Muscle of back (tissue), 3 donors: ENCODE measurements at regions not wholly inside any gene's neighbourhood (a gene's known extent, or its start where the extent isn't known, plus 50 kb on each side); places are given as distances from the start of the nearest gene placed in this dataset.
"Not testable (repeated sequence)": the region's sequence is repeated elsewhere in the genome, so short reads cannot be mapped to it uniquely, and the experiment has no call there.

ENCODE experiments used
- DNase-seq, 3 donors: peaks; one replicate each; pipeline versions ENCODE4 v3.0.0 to v3.0.0-alpha.2; 2013

DNA sequence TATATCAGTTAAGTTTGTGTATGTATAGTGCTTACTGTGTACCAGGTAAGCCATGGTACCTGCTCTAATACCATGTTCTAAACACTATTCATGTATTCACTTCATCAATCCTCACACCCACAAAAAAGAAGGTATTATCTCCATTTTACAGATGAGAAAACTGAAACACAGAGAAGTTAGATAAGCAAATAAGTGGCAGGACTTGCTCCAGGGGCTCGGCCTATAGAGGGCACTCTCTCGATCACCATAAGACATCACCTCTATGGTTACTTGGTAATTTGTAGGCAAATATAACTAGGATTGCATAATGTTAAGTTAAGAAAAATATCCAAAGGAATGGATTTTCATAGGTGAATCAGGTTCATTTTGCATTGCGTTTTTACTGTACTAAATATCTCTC is 118.1 kb upstream of the FN1 start:
- no peak for DNase-seq

DNA sequence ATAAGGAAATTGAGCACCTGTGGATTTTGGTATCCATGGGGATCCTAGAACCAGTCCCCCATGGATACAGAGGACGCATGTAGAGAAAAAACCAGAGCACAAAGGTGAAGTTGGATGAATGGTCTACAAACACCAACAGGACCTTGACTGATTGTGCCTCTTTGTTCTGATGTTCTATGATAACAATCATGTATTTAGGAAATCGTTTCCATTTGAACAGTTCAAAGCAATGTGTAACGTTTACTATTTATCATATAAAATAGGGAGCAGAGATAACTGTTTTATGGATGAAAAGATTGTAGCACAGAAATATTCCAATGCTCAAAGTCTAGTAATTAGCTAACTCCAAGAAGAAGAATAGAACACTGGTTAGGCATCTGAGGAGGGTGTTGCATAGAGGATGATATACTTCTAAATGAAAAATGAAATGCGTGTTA is 116.3 kb upstream of the FN1 start:
- no peak for DNase-seq

DNA sequence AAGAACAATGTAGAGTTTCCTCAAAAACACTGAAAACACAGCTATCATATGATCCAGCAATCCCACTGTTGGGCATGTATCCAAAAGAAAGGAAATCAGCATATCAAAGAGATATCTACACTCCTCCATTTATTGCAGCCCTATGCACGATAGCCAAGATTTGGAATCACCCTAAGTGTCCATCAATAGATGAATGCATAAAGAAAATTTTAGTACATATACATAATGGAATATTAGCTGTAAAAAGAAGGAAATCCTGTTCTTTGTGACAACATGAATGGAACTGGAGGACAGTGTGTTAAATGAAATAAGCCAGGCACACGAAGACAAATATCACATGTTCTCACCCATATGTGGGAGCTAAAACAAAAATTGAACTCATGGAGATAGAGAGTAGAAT is 114.5 kb upstream of the FN1 start:
- no peak for DNase-seq

DNA sequence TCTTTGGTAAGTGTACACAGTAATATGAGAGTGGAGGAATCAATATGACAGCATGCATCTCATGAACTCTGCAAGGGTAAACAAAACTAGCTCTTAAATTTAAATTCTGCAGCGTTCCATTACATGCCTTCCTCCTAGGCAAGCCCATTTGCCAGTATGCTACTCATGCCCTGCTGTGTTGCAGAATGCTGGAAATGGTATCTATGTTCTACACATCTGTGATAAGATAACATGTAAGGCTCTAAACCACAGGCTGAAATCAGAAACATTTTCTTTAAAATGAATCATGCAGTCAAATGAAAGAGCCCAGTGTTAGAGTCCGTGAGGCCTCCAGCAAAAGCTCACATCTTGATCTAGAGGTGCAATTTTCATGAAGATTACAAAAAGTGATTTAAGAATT is 112.8 kb upstream of the FN1 start:
- no peak for DNase-seq

DNA sequence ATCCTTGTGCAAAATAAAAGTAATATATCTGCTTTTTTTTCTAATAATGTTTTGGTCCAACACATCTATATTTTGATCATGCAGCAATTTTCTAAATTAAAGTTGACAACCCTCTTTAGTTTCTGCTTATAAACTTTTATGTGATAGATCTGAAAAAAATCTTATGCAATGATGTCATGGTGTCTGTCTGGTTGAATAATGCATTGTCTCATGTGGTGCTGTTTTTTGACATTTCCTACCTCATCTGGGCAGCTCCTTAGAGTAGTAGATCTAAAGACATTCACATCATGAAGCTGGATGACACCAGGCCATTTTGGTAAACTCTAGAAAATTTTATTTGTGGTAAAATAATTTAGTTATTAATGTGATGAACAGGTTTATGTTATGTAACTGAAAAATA is 106.8 kb upstream of the FN1 start:
- DNase-seq, result no peak

DNA sequence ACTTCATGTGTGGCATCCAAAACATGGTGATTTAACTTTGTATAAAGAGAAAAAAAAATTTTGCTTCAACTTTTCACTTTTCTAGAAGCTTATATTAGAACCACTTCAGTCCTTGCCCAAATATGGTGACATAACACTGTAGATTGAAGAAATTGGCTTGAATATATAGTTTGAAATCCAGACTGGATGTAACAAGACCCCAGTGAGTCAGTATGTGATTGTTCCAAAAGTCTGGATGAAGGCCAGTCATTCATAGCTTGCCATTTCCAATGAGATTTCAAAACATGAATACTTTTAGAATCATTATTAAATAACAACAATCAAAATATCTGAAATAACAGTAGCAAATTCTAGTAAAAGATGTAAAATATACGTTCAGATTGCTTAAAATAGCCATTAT is 104.8 kb upstream of the FN1 start:
- peak; percentile 77 to 90 (median 89) for DNase-seq

DNA sequence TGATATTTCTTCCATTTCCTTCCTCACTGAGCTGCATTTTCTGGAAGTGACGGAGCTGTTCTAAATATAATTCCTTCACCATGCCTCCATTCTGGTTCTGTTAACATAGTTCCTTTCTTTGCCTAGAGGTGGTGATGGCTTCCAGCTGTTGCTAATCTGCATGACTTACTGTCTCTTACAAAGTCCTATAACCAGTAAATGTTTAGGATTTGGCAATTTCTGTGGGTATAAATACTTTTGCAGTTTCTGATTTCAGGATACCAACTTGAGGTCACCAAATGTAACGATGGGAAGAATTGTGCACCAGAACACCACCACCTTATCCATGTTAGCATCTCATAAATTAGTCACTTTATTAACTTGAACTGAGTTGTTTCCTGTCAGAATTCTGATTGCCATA is 101.7 kb upstream of the FN1 start:
- peak; percentile 61 to 83 (median 79) for DNase-seq

DNA sequence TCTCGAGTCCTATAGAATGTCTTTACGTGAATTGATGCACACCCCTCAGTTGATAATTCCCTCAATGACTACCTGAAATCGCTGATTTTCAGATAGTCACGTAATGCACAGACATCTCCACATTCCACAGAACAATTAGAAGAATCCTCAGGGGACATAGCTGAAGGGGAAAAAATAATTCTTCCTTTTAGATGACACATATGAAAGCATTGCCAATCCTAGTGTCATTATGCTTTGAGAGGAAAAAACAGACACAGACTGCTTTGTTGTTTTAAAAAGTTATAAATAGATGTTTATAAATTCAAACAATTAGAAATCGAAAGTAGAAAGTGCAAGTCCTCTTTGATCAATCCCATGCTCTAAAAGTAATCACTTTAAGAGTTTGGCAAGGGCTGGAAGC is 100.6 kb upstream of the FN1 start:
- peak in 2 of 3 donors; percentile 49 to 63 for DNase-seq

DNA sequence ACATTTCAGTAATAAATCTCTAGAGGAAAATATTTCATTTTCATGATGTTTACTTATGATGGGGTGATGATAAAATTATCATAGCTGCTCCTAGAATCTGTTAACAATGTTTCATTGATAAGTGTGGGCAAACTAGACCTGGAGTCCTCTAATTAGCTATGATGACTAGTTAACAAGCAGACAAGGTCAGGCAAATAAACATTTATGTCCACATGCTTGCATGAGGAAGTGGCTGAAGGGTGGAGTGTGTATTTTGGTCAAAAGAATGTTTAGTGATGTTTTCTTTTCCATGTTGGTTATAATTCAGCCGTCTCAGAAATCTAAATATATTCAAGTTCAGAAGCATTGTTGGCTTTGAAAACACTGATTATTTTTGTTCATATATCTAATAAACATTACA is 99.9 kb upstream of the FN1 start:
- DNase-seq, result no peak

DNA sequence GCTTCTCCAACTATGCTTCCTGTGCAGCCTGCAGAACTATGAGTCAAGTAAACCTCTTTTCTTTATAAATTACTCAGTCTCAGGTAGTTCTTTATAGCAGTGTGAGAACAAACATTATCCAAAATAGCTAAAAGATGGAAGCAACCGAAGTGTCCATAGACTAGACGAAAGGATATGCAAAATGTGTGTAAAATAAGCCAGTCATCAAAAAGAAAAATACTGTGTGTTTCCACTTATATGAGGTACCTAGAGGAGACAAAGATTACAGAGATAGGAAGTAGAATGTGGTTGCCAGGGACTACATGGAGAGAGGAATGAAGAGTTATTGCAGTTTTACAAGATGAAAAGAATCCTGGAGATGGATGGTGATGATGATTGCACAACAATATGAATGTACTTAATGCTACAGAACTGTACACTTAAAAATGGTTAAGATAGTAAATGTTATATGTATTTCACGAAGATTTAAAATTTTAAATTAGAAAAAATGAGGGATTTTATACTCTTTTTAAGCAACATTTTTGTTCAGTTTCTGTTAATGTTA is 99.3 kb upstream of the FN1 start:
- peak in 1 of 3 donors; percentile 53 for DNase-seq

DNA sequence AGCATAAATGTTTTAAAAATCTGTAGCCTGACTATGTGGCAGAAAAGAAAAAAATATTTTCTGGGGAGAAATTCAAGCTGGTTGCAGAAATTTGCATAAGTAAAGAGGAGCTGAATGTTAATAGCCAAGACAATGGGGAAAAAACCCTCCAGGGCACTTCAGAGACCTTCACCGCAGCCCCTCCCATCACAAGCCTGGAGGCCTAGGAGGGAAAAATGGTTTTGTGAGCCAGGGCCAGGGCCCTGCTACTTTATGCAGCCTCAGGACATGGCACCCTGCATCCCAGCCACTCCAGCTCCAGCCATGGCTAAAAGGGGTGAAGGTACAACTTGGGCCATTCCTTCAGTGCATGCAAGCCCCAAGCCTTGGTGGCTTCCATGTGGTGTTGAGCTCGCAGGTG is 97.8 kb upstream of the FN1 start:
- DNase-seq, result not testable (repeated sequence)

DNA sequence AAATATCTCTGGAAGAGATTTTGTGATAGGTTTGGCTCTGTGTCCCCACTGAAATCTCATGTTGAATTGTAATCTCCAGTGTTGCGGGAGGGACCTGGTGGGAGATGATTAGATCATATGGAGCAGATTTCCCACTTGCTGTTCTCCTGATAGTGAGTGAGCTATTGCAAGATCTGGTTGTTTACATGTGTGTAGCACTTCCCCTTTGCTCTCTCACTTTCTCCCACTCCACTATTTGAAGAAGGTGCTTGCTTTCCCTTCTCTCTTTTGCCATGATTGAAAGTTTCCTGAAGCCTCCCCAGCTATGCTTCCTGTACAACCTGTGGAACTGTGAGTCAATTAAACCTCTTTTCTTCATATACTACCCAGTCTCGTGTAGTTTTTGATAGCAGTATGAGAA is 97.0 kb upstream of the FN1 start:
- DNase-seq, result no peak

DNA sequence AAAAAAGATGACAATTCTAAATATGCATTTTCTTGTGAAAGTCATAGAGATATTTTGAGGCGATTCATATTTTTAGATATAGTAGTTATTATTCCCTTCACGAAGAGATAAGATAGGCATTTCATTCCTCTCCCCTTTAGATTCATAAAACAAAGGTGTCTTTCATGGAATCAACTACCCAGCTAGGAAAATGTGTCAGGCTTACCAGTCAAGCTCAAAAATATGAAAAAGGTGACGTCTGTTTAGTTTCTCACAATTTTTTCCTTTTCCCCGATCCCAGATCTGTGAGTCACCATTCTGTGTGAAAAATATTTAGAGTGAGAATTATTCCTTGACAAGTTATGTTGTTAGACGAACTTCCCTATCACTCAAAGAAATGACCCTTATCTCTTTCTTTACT is 95.4 kb upstream of the FN1 start:
- no peak for DNase-seq

DNA sequence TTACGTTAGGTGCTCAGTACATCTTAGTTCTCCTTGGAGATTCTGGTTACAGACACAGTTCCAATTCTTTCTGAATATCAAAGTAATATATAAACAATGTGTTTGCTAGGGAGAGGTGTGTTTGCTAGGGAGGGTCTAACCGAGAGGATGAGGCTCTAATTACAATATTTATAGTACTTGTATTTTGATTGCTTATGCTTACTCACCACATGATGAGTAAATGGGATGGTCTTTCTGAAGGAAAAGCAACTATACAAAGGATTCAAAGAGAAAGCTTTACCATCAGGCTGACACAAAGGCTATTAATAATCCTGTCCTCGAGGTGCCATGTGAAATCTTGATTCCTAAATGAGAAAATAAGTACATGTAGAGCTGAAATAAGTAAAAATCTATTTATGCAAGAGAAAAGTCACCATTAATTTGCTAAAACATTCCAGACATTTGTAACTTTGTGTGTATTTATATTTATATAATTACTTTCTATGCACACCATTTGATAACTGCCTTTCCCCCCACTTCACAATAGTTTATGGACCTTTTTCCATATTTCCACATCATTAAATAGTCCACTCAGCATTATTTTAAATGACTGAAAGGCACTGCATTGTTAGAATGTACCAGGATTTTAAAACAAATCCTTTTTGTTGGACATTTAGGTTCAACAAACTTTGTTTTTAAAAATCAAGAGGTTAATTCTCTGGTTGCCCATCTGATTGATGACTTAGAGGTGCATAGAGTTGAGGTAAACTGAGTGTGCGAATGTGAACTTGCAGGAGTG is 94.5 kb upstream of the FN1 start:
- no peak for DNase-seq

DNA sequence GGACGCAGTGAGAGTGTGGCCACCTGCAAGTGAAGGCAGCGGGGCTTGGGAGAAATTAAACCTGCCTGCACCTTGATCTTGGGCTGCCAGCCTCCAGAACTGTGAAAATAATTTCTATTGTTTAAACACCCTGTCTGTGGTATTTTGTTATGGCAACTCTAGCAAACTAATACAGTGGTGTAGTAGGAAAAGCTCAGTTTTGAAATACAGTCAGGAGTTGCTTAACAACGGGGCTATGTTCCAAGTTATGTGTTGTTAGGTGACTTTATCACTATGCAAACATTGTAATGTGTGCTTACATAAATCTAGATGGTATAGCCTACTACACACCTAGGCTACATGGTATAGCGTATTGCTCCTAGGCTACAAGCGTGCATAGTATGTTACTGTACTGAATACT is 93.4 kb upstream of the FN1 start:
- no peak for DNase-seq

DNA sequence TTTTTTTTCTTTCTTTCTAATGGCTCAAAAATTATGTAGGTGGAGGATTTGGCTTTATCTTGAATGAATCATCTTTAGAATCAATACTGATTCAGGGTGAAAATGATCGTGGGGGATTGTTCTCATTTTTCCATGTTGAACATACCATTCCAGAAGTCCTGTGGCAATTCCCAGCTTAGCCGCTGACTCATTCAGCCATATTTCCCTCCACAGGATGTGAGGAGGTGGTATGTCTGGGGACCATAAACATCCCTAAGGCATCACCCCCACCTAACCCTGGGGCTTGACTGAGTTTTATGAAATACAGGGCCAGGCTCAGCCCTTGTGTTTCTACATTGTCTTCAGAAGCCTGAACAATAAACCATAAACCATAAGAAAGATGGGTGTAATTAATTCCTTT is 92.7 kb upstream of the FN1 start:
- DNase-seq, result peak in 1 of 3 donors; percentile 98

DNA sequence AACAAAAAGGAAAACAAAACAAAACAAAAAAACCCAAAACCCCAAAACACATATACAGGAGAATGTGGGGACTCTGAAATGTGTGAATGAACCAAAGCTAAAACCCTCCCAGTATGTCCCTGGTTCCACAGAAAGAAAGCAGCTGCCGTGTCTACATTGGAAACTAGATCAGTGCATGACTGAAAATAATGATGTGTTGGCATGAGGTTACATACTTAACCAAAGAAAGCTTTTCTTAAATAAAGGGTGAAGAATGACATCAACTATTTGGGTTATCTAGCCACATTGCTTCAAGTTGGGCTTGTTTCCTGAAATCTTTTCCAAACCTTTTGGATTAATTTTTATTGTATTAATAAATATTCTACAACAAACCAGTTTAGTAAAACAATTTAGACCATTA is 91.9 kb upstream of the FN1 start:
- DNase-seq, result peak in 1 of 3 donors; percentile 65

DNA sequence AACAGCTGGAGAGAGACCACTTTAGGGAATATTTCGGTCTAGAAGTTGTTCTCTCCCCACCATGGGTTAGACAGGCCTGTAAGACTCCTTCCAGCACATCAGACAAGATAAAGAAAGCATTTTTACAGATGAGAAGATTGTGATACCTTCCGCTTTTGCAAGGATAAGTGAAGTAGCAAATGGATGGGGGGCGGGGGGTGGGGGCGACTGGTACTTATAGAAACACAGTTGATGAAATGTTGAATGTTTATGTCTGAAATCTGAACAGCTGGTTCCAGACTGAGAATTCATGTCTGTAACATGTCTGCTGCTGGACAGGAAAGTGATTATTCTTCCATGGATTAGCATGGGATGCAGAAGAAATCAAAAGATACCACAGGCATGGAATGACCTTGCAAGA is 90.5 kb upstream of the FN1 start:
- DNase-seq, result no peak

DNA sequence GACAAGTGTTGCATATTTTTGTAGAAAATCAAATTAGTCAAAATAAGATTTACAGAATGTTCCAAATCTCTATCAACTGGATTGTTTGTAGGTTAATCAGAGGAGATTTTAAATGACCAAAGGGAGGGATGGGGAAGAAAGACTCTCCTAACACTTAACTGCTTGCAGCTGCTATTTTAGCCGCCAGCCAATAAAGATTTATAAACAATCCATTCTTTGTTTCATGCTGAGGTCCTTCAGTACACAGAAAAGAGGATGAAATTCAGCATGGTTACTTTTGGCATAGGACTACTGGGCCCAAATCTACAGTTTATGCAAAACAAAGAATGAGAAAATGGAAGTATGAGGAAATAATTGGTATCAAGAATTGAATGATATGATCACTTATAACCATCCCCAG is 86.4 kb upstream of the FN1 start:
- peak in 1 of 3 donors; percentile 47 for DNase-seq

DNA sequence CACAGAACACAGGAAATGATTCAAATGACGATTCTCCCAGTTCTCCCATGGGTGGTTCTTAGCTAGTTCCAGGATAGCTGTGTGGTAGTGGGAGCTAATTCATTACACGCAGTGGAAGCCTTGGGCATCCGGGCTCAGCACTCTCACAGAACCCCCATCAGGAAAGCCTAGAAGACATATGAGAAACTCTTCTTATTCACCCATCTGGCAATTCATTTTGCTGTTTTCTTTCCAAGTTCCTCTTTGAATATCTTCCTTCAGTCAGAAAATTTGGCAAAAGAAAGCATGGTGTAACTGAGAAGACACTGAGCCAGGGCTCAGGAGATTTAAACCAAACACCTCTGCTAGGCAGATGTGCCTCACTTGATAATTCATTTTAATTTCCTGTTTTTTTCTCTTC is 85.2 kb upstream of the FN1 start:
- peak in 1 of 3 donors; percentile 53 for DNase-seq

DNA sequence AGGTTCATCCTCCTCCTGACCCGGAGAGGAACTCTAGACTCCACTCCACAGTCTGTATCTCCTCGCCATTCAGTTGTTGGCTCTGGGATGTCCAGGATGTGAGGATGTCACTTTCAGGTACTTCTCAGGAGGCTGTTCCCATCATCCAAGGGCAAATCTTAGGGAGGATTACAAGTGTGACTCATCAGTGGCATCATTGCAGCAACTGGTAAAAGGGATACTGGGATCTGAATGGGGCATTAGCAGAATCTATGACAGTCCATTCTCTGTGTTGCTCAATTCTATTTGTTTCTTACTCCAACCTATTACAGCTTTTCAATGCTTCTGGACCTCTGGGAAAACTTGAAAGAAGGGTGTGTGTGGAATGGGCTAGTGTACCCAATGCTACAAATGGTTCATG is 81.5 kb upstream of the FN1 start:
- DNase-seq, result no peak

DNA sequence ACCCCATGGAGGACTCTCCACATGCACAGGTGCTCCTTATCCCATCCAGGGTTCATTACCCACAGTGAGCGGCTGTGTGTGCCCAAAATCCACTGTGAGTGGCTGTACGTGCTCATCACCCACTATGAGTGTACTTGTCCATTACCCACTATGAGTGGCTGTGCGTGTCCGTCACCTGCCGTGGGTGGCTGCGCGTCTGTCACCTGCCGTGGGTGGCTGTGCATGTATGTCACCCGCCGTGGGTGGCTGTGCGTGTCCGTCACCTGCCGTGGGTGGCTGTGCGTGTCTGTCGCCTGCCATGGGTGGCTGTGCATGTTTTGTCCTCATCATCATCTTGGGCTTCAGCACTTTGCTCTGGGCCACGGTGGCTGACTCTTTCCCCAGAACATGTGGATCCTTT is 78.6 kb upstream of the FN1 start:
- DNase-seq, result no peak

DNA sequence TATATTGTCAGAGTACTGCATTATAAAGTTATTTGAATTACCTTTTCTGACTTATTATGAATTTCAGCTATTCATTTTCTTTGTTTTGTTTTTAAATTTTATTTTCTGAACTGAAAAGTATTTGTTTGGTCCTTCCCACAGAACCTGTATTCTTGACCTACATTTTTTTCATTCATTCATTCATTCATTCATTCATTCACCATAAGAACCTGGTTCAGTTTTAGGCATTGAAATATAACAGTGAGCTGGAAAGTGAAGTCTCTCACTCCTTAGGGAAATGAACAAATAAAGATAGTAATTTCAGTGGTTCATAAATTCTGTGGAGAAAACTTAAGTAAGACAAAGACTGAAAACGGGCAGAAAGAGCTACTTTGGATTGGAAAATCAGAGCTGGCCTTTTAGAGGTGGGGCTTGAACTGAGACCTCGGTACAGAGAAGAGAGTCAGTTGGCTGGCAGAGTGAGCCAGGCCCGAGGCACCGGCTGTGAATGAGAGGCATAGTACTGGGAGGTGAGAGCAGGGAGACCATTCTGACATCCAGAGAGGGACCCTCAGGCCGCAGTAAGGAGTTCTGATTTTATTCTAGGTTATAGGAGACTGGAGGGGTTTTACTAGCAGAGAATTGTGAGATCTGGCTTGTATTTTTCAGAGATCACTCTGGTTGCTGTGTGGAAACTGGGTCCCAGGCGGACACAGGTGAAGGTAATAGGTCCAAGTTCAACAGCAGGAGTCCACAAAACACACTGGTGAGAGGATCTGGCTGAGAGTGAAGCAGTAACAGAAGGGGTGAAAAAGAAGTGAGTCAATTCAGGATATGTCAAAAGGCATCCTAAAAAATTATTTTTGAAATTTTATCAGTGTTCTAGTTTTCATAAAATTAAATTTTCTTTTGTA is 75.8 kb upstream of the FN1 start:
- DNase-seq, result no peak
